ENCODE measurements at regions not wholly inside any gene's neighbourhood (a gene's known extent, or its start where the extent isn't known, plus 50 kb on each side); places are given as distances from the start of the nearest gene placed in this dataset.

DNA sequence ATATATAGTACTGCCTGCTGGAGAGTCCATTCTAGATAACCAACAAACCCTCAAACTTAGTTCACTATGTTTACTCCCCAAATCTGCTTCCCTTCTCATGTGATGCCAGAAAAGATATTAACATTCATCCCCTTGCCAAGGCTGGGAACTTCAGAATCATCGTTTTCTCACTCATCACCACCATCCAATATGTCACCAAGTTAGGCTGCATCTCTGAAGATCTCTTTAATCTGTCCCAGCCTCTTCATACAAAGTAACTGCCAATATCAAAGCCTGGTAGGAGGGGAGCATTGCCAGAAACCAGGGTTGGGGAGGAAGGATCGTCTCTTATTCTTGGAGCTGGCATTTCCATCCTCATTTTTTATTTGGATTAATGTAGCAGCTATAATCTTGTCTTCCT, 71.6 kb downstream of the XCL2 start:
- in situ Hi-C loops (cut with HindIII; ENCODE audit: low sequenced_read_pairs) = no loop called here
- no peak for DNase-seq (ENCODE audit: low read depth)
- TF ChIP-seq, protein P1, sequence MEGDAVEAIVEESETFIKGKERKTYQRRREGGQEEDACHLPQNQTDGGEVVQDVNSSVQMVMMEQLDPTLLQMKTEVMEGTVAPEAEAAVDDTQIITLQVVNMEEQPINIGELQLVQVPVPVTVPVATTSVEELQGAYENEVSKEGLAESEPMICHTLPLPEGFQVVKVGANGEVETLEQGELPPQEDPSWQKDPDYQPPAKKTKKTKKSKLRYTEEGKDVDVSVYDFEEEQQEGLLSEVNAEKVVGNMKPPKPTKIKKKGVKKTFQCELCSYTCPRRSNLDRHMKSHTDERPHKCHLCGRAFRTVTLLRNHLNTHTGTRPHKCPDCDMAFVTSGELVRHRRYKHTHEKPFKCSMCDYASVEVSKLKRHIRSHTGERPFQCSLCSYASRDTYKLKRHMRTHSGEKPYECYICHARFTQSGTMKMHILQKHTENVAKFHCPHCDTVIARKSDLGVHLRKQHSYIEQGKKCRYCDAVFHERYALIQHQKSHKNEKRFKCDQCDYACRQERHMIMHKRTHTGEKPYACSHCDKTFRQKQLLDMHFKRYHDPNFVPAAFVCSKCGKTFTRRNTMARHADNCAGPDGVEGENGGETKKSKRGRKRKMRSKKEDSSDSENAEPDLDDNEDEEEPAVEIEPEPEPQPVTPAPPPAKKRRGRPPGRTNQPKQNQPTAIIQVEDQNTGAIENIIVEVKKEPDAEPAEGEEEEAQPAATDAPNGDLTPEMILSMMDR (IDR thresholded peaks at IDR 0.05; ENCODE audit: low read depth, low read length, missing control alignments) = no peak
- H3K4me3 ChIP-seq (ENCODE audit: low read depth, low read length) = no peak overlapping the region

DNA sequence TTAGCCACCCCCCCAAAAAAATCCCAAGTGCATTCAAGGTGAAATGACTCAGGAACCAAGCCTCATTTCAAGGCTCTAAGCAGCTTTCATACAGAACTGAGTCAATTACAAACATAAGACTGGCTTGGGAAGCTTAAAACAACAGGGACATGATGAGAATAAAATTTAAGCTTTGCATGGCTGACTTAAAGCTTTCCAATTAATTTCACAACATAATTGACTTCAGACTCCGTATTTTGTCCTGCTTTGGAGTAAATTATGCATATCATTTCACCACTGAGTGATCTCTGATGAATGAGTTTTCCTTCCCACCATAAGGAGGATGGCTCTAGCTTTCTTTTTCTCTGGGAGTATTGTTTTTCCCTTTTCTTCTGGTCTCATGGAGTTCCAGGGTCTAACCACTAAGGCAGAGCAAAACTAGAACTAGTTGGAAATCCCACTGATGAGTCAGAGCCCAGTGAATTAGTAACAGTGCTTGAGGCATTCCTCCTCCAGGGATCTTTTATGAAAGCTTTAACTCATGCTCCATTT, 72.8 kb downstream of the XCL2 start:
- H3K4me3 ChIP-seq (ENCODE audit: low read depth, low read length) = no peak overlapping the region
- TF ChIP-seq, protein P1 (IDR thresholded peaks at IDR 0.05; ENCODE audit: low read depth, low read length, missing control alignments) = no peak
- peak; percentile 98 for DNase-seq (ENCODE audit: low read depth)
- in situ Hi-C loops (cut with HindIII; ENCODE audit: low sequenced_read_pairs) = no loop called here

DNA sequence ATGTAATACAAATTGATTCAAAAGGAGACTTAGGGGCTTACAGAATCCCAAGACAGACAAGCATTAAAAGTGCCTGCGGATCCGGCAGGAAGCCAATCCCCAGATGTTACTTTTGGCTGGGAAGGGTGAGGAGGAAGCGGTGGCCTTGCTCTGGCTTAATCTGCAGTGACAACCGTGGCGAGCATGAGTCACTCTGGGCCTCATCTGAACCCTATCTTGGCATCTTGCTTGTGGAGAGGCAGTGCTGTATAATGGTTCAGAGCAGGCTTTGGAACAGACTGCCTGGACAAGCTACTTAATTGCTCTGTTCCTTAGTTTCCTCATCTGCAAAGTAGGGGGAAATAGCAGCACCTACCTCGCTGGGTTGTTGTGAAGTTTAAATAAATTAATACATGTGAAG, 74.1 kb downstream of the XCL2 start:
- TF ChIP-seq, protein P1 (IDR thresholded peaks at IDR 0.05; ENCODE audit: low read depth, low read length, missing control alignments) = no peak
- peak; percentile 91 for DNase-seq (ENCODE audit: low read depth)
- no peak overlapping the region for H3K4me3 ChIP-seq (ENCODE audit: low read depth, low read length)
- in situ Hi-C loops (cut with HindIII; ENCODE audit: low sequenced_read_pairs) = no loop called here

DNA sequence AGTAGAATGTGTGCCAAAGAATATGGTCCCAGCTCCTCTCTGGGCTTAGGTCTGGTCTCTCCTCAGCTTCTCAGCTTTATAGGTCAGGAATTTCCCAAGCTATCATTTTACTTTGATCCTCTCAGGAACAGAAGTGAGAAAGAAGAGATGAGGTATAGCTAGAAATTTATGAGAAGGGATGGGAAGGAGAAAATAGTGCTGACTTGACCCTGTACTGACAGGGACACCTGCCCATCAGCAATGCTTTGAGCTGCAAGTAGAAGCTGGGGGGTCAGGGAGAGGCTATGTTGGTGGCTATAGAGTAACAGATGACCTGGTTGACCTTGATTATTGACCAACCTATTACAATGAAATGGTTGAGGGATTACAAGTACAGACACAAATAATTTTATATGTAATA, 75.0 kb downstream of the XCL2 start:
- no peak for DNase-seq (ENCODE audit: low read depth)
- TF ChIP-seq, protein P1 (IDR thresholded peaks at IDR 0.05; ENCODE audit: low read depth, low read length, missing control alignments) = no peak
- in situ Hi-C loops (cut with HindIII; ENCODE audit: low sequenced_read_pairs) = no loop called here
- H3K4me3 ChIP-seq (ENCODE audit: low read depth, low read length) = no peak overlapping the region

DNA sequence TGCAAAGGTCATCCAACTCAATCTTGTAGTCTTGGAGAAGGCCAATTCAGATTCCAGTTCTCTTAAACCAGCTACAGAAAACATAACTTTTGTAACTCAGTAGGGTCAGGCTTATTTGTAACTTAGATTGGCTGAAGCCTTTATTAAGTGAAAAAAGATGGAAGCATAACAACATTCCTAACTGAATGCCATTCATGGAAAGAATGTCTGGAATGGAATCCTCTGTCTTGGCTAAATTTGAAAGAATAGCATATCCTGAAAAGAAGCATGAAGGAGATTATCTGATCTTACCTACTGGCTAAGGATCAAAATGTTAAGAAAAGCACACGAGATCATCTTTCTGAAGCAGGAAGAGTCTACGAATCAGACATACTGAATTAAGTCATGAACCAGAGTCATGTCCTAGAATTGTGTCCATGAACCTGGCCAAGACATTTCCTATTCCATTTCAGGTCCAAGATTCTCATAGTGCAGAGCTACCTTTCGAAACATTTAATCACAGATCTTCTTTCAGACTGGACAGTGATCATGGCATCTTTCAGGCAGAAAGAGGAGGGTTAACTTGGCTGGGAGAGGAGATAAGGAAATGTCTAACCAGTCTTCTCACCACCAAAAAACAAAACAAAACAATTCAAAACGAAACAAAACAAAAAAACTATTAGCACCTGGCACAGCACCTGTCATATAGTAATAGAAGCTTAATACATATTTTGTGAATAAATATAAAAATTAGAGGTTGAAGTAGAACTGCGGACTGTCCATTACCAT, 75.6 kb downstream of the XCL2 start:
- in situ Hi-C loops (cut with HindIII; ENCODE audit: low sequenced_read_pairs) = no loop called here
- TF ChIP-seq, protein P1 (IDR thresholded peaks at IDR 0.05; ENCODE audit: low read depth, low read length, missing control alignments) = no peak
- no peak overlapping the region for H3K4me3 ChIP-seq (ENCODE audit: low read depth, low read length)
- DNase-seq (ENCODE audit: low read depth) = no peak

DNA sequence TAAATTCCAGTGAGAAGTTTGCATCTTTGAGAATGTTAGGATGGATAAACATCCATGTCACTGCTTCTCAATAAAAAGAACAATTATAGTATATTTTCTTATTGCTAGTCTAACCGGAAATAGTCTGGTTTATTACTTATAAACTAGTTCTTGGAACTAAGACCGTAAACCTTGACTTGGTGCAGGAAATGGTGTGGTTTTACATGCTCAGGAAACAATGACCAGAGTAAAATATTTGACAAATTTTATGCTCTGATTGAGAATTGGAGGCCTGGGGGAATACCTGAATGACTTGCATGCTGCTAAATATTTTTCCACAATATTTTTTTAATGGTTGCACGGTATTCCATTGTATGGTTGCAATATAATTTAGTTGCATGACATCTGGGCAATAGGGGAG, 76.3 kb downstream of the XCL2 start:
- TF ChIP-seq, protein P1 (IDR thresholded peaks at IDR 0.05; ENCODE audit: low read depth, low read length, missing control alignments) = no peak
- in situ Hi-C loops (cut with HindIII; ENCODE audit: low sequenced_read_pairs) = no loop called here

More for the DNA sequence above, 76.3 kb downstream of the XCL2 start:
- H3K4me3 ChIP-seq (ENCODE audit: low read depth, low read length) = no peak overlapping the region
- DNase-seq (ENCODE audit: low read depth) = peak; percentile 35

All from astrocyte of the cerebellum (primary cell).